Panc1 (cell line): ENCODE measurements at regions not wholly inside any gene's neighbourhood (a gene's known extent, or its start where the extent isn't known, plus 50 kb on each side); places are given as distances from the start of the nearest gene placed in this dataset.

Experiments
- CTCF ChIP-seq: fragments of 450-650 bp; IDR thresholded peaks from 2 replicates; pipeline ENCODE4 v1.5.1; 2017; ENCODE audit warnings: mild to moderate bottlenecking
- POLR2AphosphoS5 ChIP-seq: IDR thresholded peaks from 2 replicates; pipeline ENCODE4 v1.6.1; 2012; ENCODE audit warnings: mild to moderate bottlenecking, low read depth, low read length, moderate library complexity
- TF ChIP-seq, protein P1 (sequence below), 2 experiments: IDR thresholded peaks; 2 replicates each; pipeline ENCODE4 v1.6.1; 2011 to 2012; ENCODE audit warnings: low read depth in 2 of 2, control low read depth in 1 of 2, low read length in 1 of 2, mild to moderate bottlenecking in 1 of 2, moderate library complexity in 1 of 2; ENCODE audit not compliant: insufficient read depth in 1 of 2

GRCh38 chr1:73180397-73181189 lies 898.3 kb upstream of the NEGR1 start:
- TF ChIP-seq CTCF (no peak), POLR2AphosphoS5 (no peak)
- TF ChIP-seq, protein P1, sequence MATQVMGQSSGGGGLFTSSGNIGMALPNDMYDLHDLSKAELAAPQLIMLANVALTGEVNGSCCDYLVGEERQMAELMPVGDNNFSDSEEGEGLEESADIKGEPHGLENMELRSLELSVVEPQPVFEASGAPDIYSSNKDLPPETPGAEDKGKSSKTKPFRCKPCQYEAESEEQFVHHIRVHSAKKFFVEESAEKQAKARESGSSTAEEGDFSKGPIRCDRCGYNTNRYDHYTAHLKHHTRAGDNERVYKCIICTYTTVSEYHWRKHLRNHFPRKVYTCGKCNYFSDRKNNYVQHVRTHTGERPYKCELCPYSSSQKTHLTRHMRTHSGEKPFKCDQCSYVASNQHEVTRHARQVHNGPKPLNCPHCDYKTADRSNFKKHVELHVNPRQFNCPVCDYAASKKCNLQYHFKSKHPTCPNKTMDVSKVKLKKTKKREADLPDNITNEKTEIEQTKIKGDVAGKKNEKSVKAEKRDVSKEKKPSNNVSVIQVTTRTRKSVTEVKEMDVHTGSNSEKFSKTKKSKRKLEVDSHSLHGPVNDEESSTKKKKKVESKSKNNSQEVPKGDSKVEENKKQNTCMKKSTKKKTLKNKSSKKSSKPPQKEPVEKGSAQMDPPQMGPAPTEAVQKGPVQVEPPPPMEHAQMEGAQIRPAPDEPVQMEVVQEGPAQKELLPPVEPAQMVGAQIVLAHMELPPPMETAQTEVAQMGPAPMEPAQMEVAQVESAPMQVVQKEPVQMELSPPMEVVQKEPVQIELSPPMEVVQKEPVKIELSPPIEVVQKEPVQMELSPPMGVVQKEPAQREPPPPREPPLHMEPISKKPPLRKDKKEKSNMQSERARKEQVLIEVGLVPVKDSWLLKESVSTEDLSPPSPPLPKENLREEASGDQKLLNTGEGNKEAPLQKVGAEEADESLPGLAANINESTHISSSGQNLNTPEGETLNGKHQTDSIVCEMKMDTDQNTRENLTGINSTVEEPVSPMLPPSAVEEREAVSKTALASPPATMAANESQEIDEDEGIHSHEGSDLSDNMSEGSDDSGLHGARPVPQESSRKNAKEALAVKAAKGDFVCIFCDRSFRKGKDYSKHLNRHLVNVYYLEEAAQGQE (IDR thresholded peaks at IDR 0.05; ENCODE audit: insufficient read depth in 1 of 2, low read depth in 2 of 2, low read length in 1 of 2): no peak
